Astrocyte (in vitro differentiated cells and primary cell): ENCODE measurements at regions not wholly inside any gene's neighbourhood (a gene's known extent, or its start where the extent isn't known, plus 50 kb on each side); places are given as distances from the start of the nearest gene placed in this dataset.

Experiments
- DNase-seq: peaks from one replicate; pipeline ENCODE4 v3.0.0-alpha.2; 2010; ENCODE audit warnings: low read depth
- FAIRE-seq: peaks from 2 replicates; lab custom pipeline; 2011; peaks lifted over from hg19 to GRCh38; lab: Jason Lieb, UNC
- H2AFZ ChIP-seq: 2 replicates; pipeline ENCODE4 v1.6.0; 2012; ENCODE audit warnings: low read depth, low read length, inconsistent platforms
- H3K27ac ChIP-seq: 2 replicates; pipeline ENCODE4 v1.5.1; 2011; ENCODE audit warnings: low read depth, low read length, inconsistent platforms
- H3K27me3 ChIP-seq: 2 replicates; pipeline ENCODE4 v1.6.0; 2011; ENCODE audit warnings: low read length, inconsistent platforms; ENCODE audit not compliant: insufficient read depth
- H3K36me3 ChIP-seq: 2 replicates; pipeline ENCODE4 v1.5.1; 2011; ENCODE audit warnings: low read length, inconsistent platforms; ENCODE audit not compliant: insufficient read depth
- H3K4me1 ChIP-seq: 2 replicates; pipeline ENCODE4 v1.5.1; 2011; ENCODE audit warnings: low read length, inconsistent platforms; ENCODE audit not compliant: insufficient read depth
- H3K4me2 ChIP-seq: 2 replicates; pipeline ENCODE4 v1.6.0; 2012; ENCODE audit warnings: low read length, inconsistent platforms
- H3K4me3 ChIP-seq: 2 replicates; pipeline ENCODE4 v1.5.1; 2011; ENCODE audit warnings: low read depth, mild to moderate bottlenecking, low read length, inconsistent platforms; ENCODE audit not compliant: insufficient read depth
- H3K79me2 ChIP-seq: 2 replicates; pipeline ENCODE4 v1.6.0; 2012; ENCODE audit warnings: mild to moderate bottlenecking, low read length, inconsistent platforms; ENCODE audit not compliant: insufficient read depth
- H3K9ac ChIP-seq: 2 replicates; pipeline ENCODE4 v1.6.0; 2012; ENCODE audit warnings: mild to moderate bottlenecking, low read length, inconsistent platforms
- H3K9me3 ChIP-seq: 2 replicates; pipeline ENCODE4 v1.5.1; 2012; ENCODE audit warnings: low read depth, mild to moderate bottlenecking, low read length, inconsistent platforms; ENCODE audit not compliant: insufficient read depth
- H4K20me1 ChIP-seq: 2 replicates; pipeline ENCODE4 v1.6.0; 2012; ENCODE audit warnings: low read length, inconsistent platforms; ENCODE audit not compliant: insufficient read depth
- H3K27ac Mint-ChIP-seq: one replicate; pipeline ENCODE4 v1.8.0; 2021; ENCODE audit warnings: mild to moderate bottlenecking, mixed read lengths; ENCODE audit not compliant: unreplicated experiment
- H3K27me3 Mint-ChIP-seq: one replicate; pipeline ENCODE4 v1.8.0; 2021; ENCODE audit warnings: low read depth, mixed read lengths; ENCODE audit not compliant: unreplicated experiment
- H3K36me3 Mint-ChIP-seq: one replicate; pipeline ENCODE4 v1.8.0; 2021; ENCODE audit warnings: low read depth, mixed read lengths; ENCODE audit not compliant: unreplicated experiment
- H3K4me1 Mint-ChIP-seq: one replicate; pipeline ENCODE4 v1.8.0; 2021; ENCODE audit warnings: low read depth, mixed read lengths; ENCODE audit not compliant: unreplicated experiment
- H3K4me3 Mint-ChIP-seq: one replicate; pipeline ENCODE4 v1.8.0; 2021; ENCODE audit warnings: mild to moderate bottlenecking, moderate library complexity, mixed read lengths; ENCODE audit not compliant: unreplicated experiment
- H3K9me3 Mint-ChIP-seq: one replicate; pipeline ENCODE4 v1.8.0; 2021; ENCODE audit warnings: mild to moderate bottlenecking, mixed read lengths; ENCODE audit not compliant: unreplicated experiment
- CTCF ChIP-seq: IDR thresholded peaks from 2 replicates; pipeline ENCODE4 v1.5.1; 2011; ENCODE audit warnings: low read depth, mild to moderate bottlenecking, inconsistent platforms, low read length, moderate library complexity; ENCODE audit not compliant: insufficient read depth
- EZH2 ChIP-seq: IDR thresholded peaks from 2 replicates; pipeline ENCODE4 v1.6.1; 2012; ENCODE audit warnings: mild to moderate bottlenecking, low read length, inconsistent platforms; ENCODE audit not compliant: insufficient read depth

- Histone ChIP-seq H3K27me3 (no peaks in the 10 kb centered on the region), H3K4me1 (no peaks in the 10 kb centered on the region), H3K79me2 (no peaks in the 10 kb centered on the region), H3K9ac (no peak overlapping the region), H2AFZ (no peak overlapping the region), H3K4me3 (no peak overlapping the region), H3K9me3 (no peaks in the 10 kb centered on the region), H3K36me3 (no peaks in the 10 kb centered on the region), H4K20me1 (no peaks in the 10 kb centered on the region), H3K27ac (no peak overlapping the region), H3K4me2 (no peak overlapping the region)
- Mint-ChIP-seq H3K36me3 (no peaks in the 10 kb centered on the region), H3K4me1 (peaks cover 4% of the 10 kb centered on the region), H3K27ac (no peak overlapping the region), H3K27me3 (no peaks in the 10 kb centered on the region), H3K9me3 (peaks cover 2% of the 10 kb centered on the region), H3K4me3 (no peak overlapping the region)
- FAIRE-seq, result no peak
- no peak for DNase-seq
- TF ChIP-seq CTCF (no peak), EZH2 (no peak)
Observed at GRCh38 chr4:23058165-23058776, 365.5 kb downstream of the GBA3 start.

GRCh38 chr4:23041501-23041900 is 348.8 kb downstream of the GBA3 start:
- Mint-ChIP-seq H3K27ac (no peak overlapping the region), H3K4me3 (no peak overlapping the region), H3K4me1 (peaks cover 9% of the 10 kb centered on the region), H3K9me3 (peaks cover 3% of the 10 kb centered on the region), H3K27me3 (no peaks in the 10 kb centered on the region), H3K36me3 (no peaks in the 10 kb centered on the region)
- no peak for TF ChIP-seq EZH2
- FAIRE-seq, result no peak
- no peak overlapping the region for H3K27ac ChIP-seq
- no peaks in the 10 kb centered on the region for H3K36me3 ChIP-seq
- peak; percentile 39 for DNase-seq
- no peaks in the 10 kb centered on the region for H4K20me1 ChIP-seq
- no peak overlapping the region for H2AFZ ChIP-seq
- H3K4me1 ChIP-seq, result no peaks in the 10 kb centered on the region
- no peak overlapping the region for H3K4me3 ChIP-seq
- no peaks in the 10 kb centered on the region for H3K79me2 ChIP-seq
- H3K9ac ChIP-seq, result no peak overlapping the region
- H3K9me3 ChIP-seq, result no peaks in the 10 kb centered on the region
- no peak overlapping the region for H3K4me2 ChIP-seq
- H3K27me3 ChIP-seq, result no peaks in the 10 kb centered on the region

GRCh38 chr4:23040539-23040938 is 347.8 kb downstream of the GBA3 start:
- Mint-ChIP-seq H3K27me3 (no peaks in the 10 kb centered on the region), H3K27ac (peak overlapping the region; percentile 75), H3K36me3 (no peaks in the 10 kb centered on the region), H3K4me3 (no peak overlapping the region), H3K9me3 (peaks cover 3% of the 10 kb centered on the region), H3K4me1 (peaks cover 9% of the 10 kb centered on the region)
- H3K4me1 ChIP-seq, result no peaks in the 10 kb centered on the region
- H3K9me3 ChIP-seq, result no peaks in the 10 kb centered on the region
- H3K4me3 ChIP-seq, result no peak overlapping the region
- H3K36me3 ChIP-seq, result no peaks in the 10 kb centered on the region
- no peak overlapping the region for H3K4me2 ChIP-seq
- no peak overlapping the region for H3K27ac ChIP-seq
- no peak for FAIRE-seq
- H3K79me2 ChIP-seq, result no peaks in the 10 kb centered on the region
- no peak for TF ChIP-seq CTCF
- TF ChIP-seq EZH2, result no peak
- no peak for DNase-seq
- H2AFZ ChIP-seq, result no peak overlapping the region
- H3K9ac ChIP-seq, result no peak overlapping the region
- H4K20me1 ChIP-seq, result no peaks in the 10 kb centered on the region
- H3K27me3 ChIP-seq, result no peaks in the 10 kb centered on the region
